ENCODE measurements at regions not wholly inside any gene's neighbourhood (a gene's known extent, or its start where the extent isn't known, plus 50 kb on each side); places are given as distances from the start of the nearest gene placed in this dataset.
"Not testable (repeated sequence)": the region's sequence is repeated elsewhere in the genome, so short reads cannot be mapped to it uniquely, and the experiment has no call there.

- no peak for DNase-seq (ENCODE audit: low read depth)
These were observed 240.6 kb upstream of the SGCG start for GRCh38 chr13:22940090-22940710.

GRCh38 chr13:22940736-22941135, 240.0 kb upstream of the SGCG start:
- DNase-seq (ENCODE audit: low read depth) = no peak

- not testable (repeated sequence) for DNase-seq (ENCODE audit: low read depth)
These were observed 239.3 kb upstream of the SGCG start for GRCh38 chr13:22941495-22941894.

DNA sequence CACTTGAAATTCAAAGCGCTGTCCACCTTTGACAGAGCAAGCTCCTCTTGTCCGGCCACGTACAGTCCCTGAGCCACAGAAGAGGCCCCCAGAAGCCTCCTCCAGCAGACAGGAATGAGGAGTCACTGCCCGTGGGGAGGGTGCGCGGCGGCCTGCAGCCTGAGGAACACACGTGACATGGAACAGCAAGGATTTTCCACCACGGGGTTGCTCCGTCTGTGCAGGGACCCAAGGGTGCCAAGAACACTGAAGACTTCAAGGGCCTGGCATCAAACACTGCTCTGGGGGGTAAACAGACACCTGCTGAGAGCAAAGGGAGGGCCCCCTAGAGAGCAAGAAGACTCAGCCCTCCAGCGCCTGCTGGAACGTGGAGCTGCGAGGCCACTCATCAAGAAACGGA, 237.9 kb upstream of the SGCG start:
- not testable (repeated sequence) for DNase-seq (ENCODE audit: low read depth)

GRCh38 chr13:22944378-22944777, 236.4 kb upstream of the SGCG start:
- DNase-seq (ENCODE audit: low read depth) = no peak

DNA sequence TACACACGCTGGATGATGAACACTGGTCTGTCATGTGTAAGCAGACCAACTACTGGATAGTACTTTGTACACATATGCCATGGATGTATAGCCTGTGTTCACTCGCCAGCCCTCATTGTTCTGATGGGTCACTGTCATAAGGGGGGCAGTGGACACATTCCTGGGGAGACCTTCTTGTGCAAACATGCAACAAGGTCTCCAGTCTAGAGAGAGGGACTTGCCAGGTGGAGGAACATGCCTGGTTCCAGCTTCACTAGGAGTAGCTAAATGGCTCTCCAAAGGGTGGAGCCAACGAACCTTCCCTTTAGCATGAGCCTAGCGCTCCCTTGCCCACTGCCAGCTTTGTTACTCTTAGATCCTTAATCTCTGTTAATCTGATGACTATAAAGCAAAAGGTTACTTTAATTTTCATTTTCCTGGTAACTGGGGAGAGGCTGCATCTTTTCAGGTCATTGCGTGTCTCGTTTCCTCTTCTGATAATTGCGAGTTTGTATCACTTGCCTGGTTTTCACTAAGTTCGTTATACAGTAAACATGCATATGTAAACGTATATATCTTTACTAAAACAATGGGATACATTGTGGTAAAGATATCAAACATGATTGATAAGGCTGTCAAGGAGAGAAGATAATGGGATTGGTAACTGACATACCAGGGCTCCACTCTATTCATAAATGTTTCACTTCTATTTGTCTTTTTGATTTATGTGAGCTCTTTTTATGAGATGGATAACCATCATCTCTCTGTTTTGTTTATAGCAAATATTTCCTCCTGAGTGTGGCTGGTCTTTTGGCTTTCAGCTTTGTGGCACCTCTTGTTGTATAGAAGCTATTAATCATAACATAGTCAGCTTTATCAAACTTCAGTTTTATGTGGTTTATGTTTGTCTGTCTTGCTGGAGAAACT, 235.2 kb upstream of the SGCG start:
- no peak for DNase-seq (ENCODE audit: low read depth)

GRCh38 chr13:22948421-22948820, 232.4 kb upstream of the SGCG start:
- DNase-seq (ENCODE audit: low read depth) = no peak

DNA sequence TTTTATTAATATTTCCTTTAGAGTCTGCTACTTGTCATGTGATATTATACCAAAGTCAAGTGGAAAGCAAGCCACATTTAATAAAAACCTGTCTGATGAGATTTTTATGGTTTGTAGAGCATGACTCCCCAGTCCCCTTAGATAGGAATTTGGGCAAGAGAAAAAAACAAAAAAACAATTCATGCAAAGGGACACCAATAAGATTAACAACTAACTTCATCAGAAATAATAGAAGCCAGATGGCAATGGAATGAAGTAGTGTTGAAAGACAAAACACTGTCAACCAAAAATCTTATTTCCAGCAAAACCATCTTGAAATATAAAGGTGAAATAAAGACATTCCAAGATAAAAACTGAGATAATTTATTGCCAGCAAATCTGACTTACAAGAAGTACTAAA, 228.8 kb upstream of the SGCG start:
- not testable (repeated sequence) for DNase-seq (ENCODE audit: low read depth)

DNA sequence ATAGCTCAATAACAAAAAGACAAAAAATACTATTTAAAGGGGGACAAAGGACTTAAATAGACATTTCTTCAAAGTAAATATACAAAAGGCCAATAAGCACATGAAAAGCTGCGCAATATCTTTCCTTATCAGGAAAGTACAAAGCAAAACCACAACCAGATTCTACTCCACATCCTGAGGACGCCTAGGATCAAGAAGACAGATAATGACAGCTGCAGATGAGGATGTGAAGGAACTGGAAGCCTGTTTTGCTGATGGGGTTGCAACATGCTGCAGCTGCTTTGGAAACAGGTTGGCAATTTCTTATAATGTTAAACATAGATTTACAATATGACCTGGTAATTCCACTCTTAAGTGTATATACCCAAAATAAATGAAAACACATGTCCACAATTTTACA, 225.6 kb upstream of the SGCG start:
- DNase-seq (ENCODE audit: low read depth) = not testable (repeated sequence)

- not testable (repeated sequence) for DNase-seq (ENCODE audit: low read depth)
These were observed 224.2 kb upstream of the SGCG start for GRCh38 chr13:22956456-22957115.

GRCh38 chr13:22959859-22960258, 220.9 kb upstream of the SGCG start:
- not testable (repeated sequence) for DNase-seq (ENCODE audit: low read depth)

DNA sequence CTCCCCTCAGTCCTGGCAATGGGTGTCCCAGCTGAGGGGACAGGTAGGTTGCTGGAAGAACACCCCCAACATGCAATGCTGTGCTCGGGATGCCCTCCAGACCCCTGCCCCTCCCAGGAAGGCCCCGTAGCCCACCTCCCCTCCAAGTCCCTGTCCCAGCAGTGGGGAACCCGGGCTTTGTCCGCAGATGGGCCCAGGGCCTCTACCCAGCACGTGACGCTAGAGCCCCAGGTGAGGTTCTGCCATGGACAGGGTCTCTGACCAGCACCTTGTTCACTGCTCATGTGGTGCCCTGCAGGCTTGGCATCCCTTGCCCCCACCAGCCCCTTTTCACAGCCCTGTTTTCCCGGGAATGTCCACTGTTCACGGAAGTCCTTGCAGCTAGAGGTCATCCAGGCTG, 220.0 kb upstream of the SGCG start:
- DNase-seq (ENCODE audit: low read depth) = no peak

GRCh38 chr13:22961342-22961741, 219.4 kb upstream of the SGCG start:
- DNase-seq (ENCODE audit: low read depth) = not testable (repeated sequence)

DNA sequence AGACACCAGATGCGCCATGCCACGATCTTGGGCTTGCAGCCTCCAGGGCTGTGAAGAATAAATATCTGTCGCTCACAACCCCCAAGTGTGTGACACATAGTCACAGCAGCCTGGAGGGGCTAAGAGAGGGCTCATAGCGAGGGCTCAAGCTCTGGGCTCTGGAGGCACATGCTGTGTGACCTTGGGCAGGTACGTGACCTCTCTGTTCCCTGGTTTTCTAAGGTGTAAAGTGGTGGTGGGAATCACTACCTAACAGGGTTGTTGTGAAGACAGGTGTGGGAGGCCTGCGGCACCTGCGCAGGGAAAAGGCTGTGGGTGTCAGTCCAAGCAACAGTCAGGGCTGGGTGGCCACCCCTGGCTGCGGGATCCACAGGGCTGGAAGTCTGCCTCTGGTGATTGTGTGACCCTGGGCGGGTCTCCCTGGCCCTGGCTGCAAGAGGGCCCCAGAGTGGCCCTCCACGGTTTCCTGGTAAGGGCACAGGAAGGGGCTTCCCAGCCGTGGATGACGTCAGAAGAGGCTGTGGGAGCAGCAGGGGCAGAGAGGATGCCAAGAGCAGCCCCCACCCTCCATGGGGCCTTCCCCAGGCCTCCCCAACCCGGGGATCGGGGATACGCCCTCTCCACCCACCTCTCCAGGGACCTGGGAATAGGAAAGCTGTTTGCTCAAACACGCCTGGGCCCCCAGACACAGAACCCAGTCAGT, 218.8 kb upstream of the SGCG start:
- no peak for DNase-seq (ENCODE audit: low read depth)

GRCh38 chr13:22963384-22964053, 217.3 kb upstream of the SGCG start:
- not testable (repeated sequence) for DNase-seq (ENCODE audit: low read depth)

GRCh38 chr13:22964245-22964966, 216.4 kb upstream of the SGCG start:
- DNase-seq (ENCODE audit: low read depth) = no peak

GRCh38 chr13:22965011-22965857, 215.5 kb upstream of the SGCG start:
- not testable (repeated sequence) for DNase-seq (ENCODE audit: low read depth)

- not testable (repeated sequence) for DNase-seq (ENCODE audit: low read depth)
These were observed 214.9 kb upstream of the SGCG start for GRCh38 chr13:22965858-22966239.

DNA sequence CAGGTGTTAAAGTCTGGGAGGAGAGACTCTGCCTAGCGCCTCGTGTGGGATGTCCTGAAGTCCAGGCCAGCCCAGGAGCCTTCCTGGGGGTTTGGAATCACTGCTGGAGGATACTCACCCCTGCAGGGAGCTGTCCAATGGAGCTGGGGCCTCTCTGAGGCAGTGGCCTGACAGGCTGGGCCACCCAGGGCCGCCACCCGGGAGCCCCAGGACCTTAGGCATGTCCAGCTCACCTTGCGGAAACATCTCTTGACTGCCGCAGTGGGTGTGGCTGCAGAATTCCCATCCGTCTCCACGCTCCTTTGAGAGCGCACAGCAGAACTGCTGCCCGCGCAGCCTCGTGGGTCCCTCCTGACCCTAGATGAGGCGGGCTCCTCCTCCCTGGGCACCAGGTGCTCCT, 214.0 kb upstream of the SGCG start:
- DNase-seq (ENCODE audit: low read depth) = not testable (repeated sequence)

GRCh38 chr13:22967669-22968068, 213.1 kb upstream of the SGCG start:
- DNase-seq (ENCODE audit: low read depth) = no peak

Data from GM04504 (cell line).